ENCODE measurements at regions not wholly inside any gene's neighbourhood (a gene's known extent, or its start where the extent isn't known, plus 50 kb on each side); places are given as distances from the start of the nearest gene placed in this dataset.
A peak's percentile ranks its signal among the peaks of the same experiment; 100 is the strongest.

DNA sequence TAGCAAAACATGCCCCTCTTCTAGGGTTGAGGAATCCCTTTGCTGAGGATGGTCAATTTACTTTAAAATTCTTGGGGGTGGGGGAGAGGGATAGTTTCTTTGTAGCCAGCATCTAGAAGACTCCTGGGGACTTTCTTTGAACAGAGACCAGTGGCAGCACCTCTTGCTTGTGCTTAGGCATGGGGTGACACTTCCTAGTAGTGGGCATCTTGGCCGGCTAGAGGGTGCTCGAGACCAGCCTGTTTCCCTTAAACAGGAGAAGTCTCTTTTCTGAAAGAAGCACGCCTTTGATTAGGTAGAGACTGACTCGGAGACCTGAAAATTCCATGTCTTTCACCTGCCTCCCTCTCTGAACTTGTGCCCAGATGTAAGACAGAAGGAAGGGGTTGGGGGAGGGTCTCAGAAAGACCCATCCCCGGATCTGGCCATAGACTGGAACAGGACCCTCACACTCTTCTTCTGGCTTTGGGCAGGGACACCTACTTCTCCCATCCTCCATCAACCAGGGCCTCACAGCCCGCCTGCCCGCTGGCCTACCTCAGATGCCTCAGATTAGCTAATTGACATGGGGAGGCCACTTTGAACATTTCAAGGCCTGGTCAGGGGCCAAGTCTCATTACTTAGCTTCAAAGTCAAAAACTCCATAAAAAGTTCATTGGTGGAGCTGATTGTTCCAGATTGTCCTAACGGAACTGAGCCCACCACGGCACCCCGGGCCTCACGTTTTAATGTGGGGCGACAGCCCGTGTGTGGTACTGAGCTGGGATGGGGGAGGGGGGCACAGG lies 172.2 kb downstream of the CDC5L start:
- DNase-seq (ENCODE audit: low spot score), result no peak
- H3K27ac ChIP-seq, result no peak overlapping the region
- TF ChIP-seq, protein P1, sequence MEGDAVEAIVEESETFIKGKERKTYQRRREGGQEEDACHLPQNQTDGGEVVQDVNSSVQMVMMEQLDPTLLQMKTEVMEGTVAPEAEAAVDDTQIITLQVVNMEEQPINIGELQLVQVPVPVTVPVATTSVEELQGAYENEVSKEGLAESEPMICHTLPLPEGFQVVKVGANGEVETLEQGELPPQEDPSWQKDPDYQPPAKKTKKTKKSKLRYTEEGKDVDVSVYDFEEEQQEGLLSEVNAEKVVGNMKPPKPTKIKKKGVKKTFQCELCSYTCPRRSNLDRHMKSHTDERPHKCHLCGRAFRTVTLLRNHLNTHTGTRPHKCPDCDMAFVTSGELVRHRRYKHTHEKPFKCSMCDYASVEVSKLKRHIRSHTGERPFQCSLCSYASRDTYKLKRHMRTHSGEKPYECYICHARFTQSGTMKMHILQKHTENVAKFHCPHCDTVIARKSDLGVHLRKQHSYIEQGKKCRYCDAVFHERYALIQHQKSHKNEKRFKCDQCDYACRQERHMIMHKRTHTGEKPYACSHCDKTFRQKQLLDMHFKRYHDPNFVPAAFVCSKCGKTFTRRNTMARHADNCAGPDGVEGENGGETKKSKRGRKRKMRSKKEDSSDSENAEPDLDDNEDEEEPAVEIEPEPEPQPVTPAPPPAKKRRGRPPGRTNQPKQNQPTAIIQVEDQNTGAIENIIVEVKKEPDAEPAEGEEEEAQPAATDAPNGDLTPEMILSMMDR (IDR thresholded peaks at IDR 0.05), result no peak
- H3K4me3 ChIP-seq, result no peak overlapping the region
- ATAC-seq (ENCODE audit: insufficient number of reproducible peaks, low FRiP score, low read depth), result no peak
- H3K36me3 ChIP-seq, result no peaks in the 10 kb centered on the region
- H3K4me1 ChIP-seq (ENCODE audit: control insufficient read depth in 1 of 2, low read depth in 2 of 2), result peaks cover 8 to 20% of the 10 kb centered on the region in 2 donors
- no peaks in the 10 kb centered on the region for H3K27me3 ChIP-seq (replicated peaks; ENCODE audit: insufficient read depth)
- H3K9me3 ChIP-seq, result no peaks in the 10 kb centered on the region

DNA sequence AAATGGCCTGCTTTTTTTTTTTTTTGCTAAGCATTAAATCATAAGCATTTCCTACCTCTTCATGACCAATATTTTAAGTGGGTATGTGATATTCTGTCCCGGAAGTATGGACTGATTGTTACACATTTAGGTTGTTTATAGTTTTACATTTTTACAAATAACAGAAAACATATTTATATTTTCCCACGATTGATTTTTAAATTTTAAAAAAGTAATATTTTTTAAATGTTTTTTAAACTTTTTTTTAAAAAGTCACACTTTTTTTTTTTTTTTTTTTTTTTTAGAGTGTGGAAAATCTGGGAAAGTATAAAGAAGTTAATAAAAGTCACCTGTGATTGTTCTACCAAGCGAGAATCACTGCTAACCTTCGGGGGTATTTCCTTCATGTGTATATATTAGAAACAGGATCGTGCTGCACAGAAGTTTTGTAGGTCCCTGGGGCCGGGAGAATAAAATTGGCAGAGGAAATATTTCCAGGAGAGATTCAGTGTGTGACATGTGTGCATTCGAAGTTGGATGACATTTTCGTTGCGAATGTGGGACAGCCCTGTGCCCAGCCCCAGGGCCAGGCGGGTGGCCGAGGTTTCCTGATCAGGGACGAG lies 173.1 kb downstream of the CDC5L start:
- Histone ChIP-seq H3K27me3 (replicated peaks; ENCODE audit: insufficient read depth) (no peaks in the 10 kb centered on the region), H3K27ac (no peak overlapping the region), H3K4me3 (peak overlapping the region; percentile 43), H3K9me3 (no peaks in the 10 kb centered on the region), H3K36me3 (no peaks in the 10 kb centered on the region), H3K4me1 (ENCODE audit: control insufficient read depth in 1 of 2, low read depth in 2 of 2) (peaks cover 8 to 20% of the 10 kb centered on the region in 2 donors)
- TF ChIP-seq, protein P1 (IDR thresholded peaks at IDR 0.05), result no peak
- ATAC-seq (ENCODE audit: insufficient number of reproducible peaks, low FRiP score, low read depth), result no peak
- no peak for DNase-seq (ENCODE audit: low spot score)

DNA sequence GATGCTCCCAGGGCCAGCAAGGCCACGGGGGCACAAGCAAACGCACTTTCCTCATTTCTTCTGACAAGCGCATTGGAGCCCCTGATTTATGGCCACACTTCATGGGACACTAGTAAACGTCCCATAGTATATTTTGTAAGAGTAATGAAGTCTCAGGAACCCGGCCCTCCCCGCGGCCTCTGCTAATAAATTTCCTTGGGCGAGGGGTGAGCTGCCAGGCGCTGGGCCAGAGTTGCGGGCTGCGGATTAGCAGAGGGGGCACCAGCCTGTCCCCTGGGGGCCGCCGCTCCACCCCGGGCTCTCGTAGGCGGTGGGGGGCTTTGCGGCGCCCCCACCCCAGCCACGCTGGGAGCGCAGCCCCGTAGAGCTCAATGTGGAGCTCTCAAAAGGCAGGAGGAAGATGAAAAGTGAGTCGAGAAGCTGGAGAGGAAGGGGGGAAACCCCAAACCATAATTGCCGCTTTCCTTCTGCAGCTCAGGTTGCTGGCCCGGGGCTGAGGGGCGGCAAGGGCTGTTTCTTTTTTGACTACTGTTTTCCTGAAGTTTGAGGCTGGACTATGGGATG lies 173.6 kb downstream of the CDC5L start:
- no peaks in the 10 kb centered on the region for H3K36me3 ChIP-seq
- peak overlapping the region; percentile 43 for H3K4me3 ChIP-seq
- peaks cover 8 to 20% of the 10 kb centered on the region in 2 donors for H3K4me1 ChIP-seq (ENCODE audit: control insufficient read depth in 1 of 2, low read depth in 2 of 2)
- ATAC-seq (ENCODE audit: insufficient number of reproducible peaks, low FRiP score, low read depth) (no peak), DNase-seq (ENCODE audit: low spot score) (no peak)
- TF ChIP-seq, protein P1 (IDR thresholded peaks at IDR 0.05), result no peak
- no peaks in the 10 kb centered on the region for H3K9me3 ChIP-seq
- no peak overlapping the region for H3K27ac ChIP-seq
- no peaks in the 10 kb centered on the region for H3K27me3 ChIP-seq (replicated peaks; ENCODE audit: insufficient read depth)

DNA sequence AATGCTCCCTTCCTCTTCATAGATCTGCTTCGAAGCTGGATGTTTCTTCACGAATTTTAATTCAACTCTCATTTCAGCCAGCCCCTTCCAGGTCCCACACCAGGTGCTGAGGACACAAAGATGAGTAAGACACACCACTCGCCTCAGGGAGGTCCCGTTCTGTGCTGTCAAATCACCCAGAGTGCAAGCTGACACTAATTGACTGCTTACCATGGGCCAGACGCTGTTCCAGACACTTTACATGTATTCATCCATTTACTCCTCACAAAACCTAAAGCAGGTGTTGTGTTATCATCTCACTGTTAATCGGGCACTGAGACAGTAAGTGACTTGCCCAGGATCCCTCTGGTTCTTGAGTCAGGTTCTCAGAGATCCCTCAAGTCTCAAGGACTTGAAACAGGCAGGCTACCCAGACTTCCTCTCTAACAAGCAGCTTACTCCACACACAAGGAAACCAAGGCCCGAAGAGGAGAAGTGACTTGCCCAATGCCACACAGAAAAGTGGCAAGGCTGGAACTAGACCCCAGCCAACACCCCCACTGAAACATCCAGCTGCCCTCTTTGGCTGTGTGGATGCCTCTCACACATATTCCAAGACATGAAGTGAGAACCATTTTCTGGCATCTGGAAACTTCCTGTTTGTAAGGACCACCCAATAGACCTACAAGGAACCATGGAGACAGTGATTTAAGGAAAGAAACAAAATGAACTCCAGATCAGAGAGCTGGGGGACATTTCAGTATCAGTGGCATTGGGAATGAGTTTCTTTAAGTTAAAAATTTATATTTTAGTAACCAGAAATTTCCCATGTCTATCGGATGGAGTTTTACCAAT lies 174.5 kb downstream of the CDC5L start:
- no peaks in the 10 kb centered on the region for H3K27me3 ChIP-seq (replicated peaks; ENCODE audit: insufficient read depth)
- H3K27ac ChIP-seq, result no peak overlapping the region
- ATAC-seq (ENCODE audit: insufficient number of reproducible peaks, low FRiP score, low read depth) (no peak), DNase-seq (ENCODE audit: low spot score) (no peak)
- H3K9me3 ChIP-seq, result no peaks in the 10 kb centered on the region
- TF ChIP-seq, protein P1 (IDR thresholded peaks at IDR 0.05), result no peak
- no peaks in the 10 kb centered on the region for H3K36me3 ChIP-seq
- peaks cover 8 to 20% of the 10 kb centered on the region in 2 donors for H3K4me1 ChIP-seq (ENCODE audit: control insufficient read depth in 1 of 2, low read depth in 2 of 2)
- H3K4me3 ChIP-seq, result no peak overlapping the region

DNA sequence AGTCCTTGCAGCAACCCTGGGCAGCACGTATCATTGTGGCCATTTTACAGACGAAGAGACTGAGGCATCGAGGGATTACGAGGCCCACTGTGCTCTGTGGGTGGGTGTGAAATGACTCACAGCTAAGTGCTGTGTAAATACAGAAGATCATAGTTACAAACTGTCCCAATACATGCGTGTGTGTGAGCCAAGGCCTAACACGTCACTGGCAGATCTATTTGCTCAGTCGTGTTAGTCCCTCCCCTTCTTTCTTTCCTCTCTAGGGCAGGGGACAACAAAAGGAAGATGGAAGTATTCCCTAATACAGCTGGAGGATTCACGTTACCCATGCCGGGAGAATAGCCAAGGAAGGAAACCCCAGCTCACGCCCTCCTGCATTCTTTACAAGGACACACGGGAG lies 175.9 kb downstream of the CDC5L start:
- TF ChIP-seq, protein P1 (IDR thresholded peaks at IDR 0.05), result no peak
- Histone ChIP-seq H3K36me3 (no peaks in the 10 kb centered on the region), H3K27me3 (replicated peaks; ENCODE audit: insufficient read depth) (no peaks in the 10 kb centered on the region), H3K27ac (no peak overlapping the region), H3K9me3 (no peaks in the 10 kb centered on the region), H3K4me1 (ENCODE audit: control insufficient read depth in 1 of 2, low read depth in 2 of 2) (peaks cover 8 to 20% of the 10 kb centered on the region in 2 donors), H3K4me3 (no peak overlapping the region)
- no peak for DNase-seq (ENCODE audit: low spot score)
- no peak for ATAC-seq (ENCODE audit: insufficient number of reproducible peaks, low FRiP score, low read depth)

Data from thoracic aorta (tissue), 2 donors.